OCI-LY7 (cell line): ENCODE measurements at regions not wholly inside any gene's neighbourhood (a gene's known extent, or its start where the extent isn't known, plus 50 kb on each side); places are given as distances from the start of the nearest gene placed in this dataset.

Experiments
- BruUV-seq: library from RNA; stranded (reverse); fragments of 400-500 nt; replicated peaks from 2 replicates; lab custom pipeline; 2021; lab: Mats Ljungman, UMichigan
- CTCF ChIA-PET: fragments of 300-600 bp; sonication (Branson Sonifier 250); formaldehyde crosslinking; loops from one replicate; lab custom pipeline; 2022; ENCODE audit warnings: antibody characterized with exemption; ENCODE audit not compliant: unreplicated experiment; lab: Charles Lee
- POLR2A ChIA-PET: fragments of 300-600 bp; sonication (Branson Sonifier 250); formaldehyde crosslinking; loops from one replicate; lab custom pipeline; 2022; ENCODE audit warnings: antibody characterized with exemption; lab: Charles Lee
- DNase-seq: peaks from one replicate; pipeline ENCODE4 v3.0.0-alpha.2; 2015; ENCODE audit warnings: low spot score
- H2AFZ ChIP-seq: fragments of 200-600 bp; sonication (generic), shearing (Covaris generic); 2 replicates; pipeline ENCODE4 v1.6.1; 2014; ENCODE audit warnings: mild to moderate bottlenecking, antibody characterized with exemption, low read length, moderate library complexity
- H3K27ac ChIP-seq: fragments of 200-600 bp; sonication (generic); 2 replicates; pipeline ENCODE4 v1.5.1; 2014; ENCODE audit warnings: mixed run types, low read depth, mild to moderate bottlenecking, moderate library complexity, low read length, inconsistent platforms; ENCODE audit not compliant: poor library complexity, severe bottlenecking
- H3K36me3 ChIP-seq: fragments of 200-600 bp; sonication (generic); 2 replicates; pipeline ENCODE4 v1.6.1; 2014; ENCODE audit warnings: mild to moderate bottlenecking, antibody characterized with exemption, low read length, moderate library complexity, mixed read lengths; ENCODE audit not compliant: insufficient read depth
- H3K4me1 ChIP-seq: fragments of 200-600 bp; sonication (generic); 2 replicates; pipeline ENCODE4 v1.5.1; 2014; ENCODE audit warnings: mild to moderate bottlenecking, low read length; ENCODE audit not compliant: insufficient read depth, poor library complexity, severe bottlenecking
- H3K4me2 ChIP-seq: fragments of 200-600 bp; sonication (generic); 2 replicates; pipeline ENCODE4 v1.6.1; 2014; ENCODE audit warnings: mild to moderate bottlenecking, low read length
- H3K4me3 ChIP-seq: fragments of 200-600 bp; sonication (generic); 2 replicates; pipeline ENCODE4 v1.5.1; 2014; ENCODE audit warnings: mild to moderate bottlenecking, low read depth, low read length; ENCODE audit not compliant: poor library complexity, severe bottlenecking
- H3K79me2 ChIP-seq: fragments of 200-600 bp; sonication (generic); 2 replicates; pipeline ENCODE4 v1.6.1; 2016; ENCODE audit warnings: low read depth, mild to moderate bottlenecking, low read length, moderate library complexity, mixed read lengths; ENCODE audit not compliant: insufficient read depth
- H3K9me2 ChIP-seq: fragments of 200-600 bp; sonication (generic); 2 replicates; pipeline ENCODE4 v1.6.1; 2016; ENCODE audit warnings: mild to moderate bottlenecking, low read length, mixed read lengths; ENCODE audit not compliant: insufficient read depth
- H3K9me3 ChIP-seq: fragments of 200-600 bp; sonication (generic); 2 replicates; pipeline ENCODE4 v1.6.1; 2014; ENCODE audit warnings: mild to moderate bottlenecking, mixed run types, low read length, mixed read lengths
- H4K20me1 ChIP-seq: fragments of 200-600 bp; sonication (generic); 2 replicates; pipeline ENCODE4 v1.6.1; 2014; ENCODE audit warnings: mild to moderate bottlenecking, antibody characterized with exemption, low read length, moderate library complexity, mixed read lengths; ENCODE audit not compliant: insufficient read depth
- CTCF ChIP-seq: fragments of 200-600 bp; sonication (generic); conservative IDR thresholded peaks from 2 replicates; pipeline ENCODE4 v1.5.1; 2014; ENCODE audit warnings: mild to moderate bottlenecking, antibody characterized with exemption, low read length, moderate library complexity, mixed read lengths
- EZH2phosphoT487 ChIP-seq: fragments of 200-600 bp; sonication (generic); IDR thresholded peaks from 2 replicates; pipeline ENCODE4 v1.6.1; 2018; ENCODE audit warnings: low read depth, borderline replicate concordance, mild to moderate bottlenecking, mixed run types, antibody characterized with exemption, low read length, moderate library complexity, mixed read lengths
- intact Hi-C: fragments of 100-400 bp; cut with micrococcal nuclease; formaldehyde crosslinking; loops from one replicate; pipeline ENCODE4 v1.10.0; 2022; ENCODE audit not compliant: unreplicated experiment

- H3K4me2 ChIP-seq = no peak overlapping the region
- DNase-seq = no peak
- no peak overlapping the region for H3K27ac ChIP-seq
- no peaks in the 10 kb centered on the region for H3K4me1 ChIP-seq
- no peak overlapping the region for H3K4me3 ChIP-seq
- POLR2A ChIA-PET = no interaction called here
- no peaks in the 10 kb centered on the region for H3K9me2 ChIP-seq
- no peak for TF ChIP-seq CTCF
- no peak for TF ChIP-seq EZH2phosphoT487
- H4K20me1 ChIP-seq = no peaks in the 10 kb centered on the region
- H2AFZ ChIP-seq = no peak overlapping the region
- BruUV-seq = no TSS peak
- intact Hi-C loops = no loop called here
- H3K9me3 ChIP-seq = no peaks in the 10 kb centered on the region
- no peaks in the 10 kb centered on the region for H3K36me3 ChIP-seq
- H3K79me2 ChIP-seq = no peaks in the 10 kb centered on the region
- CTCF ChIA-PET = no interaction called here
Measured at GRCh38 chr6:90660931-90661330, 74.1 kb upstream of the MAP3K7 start.

DNA sequence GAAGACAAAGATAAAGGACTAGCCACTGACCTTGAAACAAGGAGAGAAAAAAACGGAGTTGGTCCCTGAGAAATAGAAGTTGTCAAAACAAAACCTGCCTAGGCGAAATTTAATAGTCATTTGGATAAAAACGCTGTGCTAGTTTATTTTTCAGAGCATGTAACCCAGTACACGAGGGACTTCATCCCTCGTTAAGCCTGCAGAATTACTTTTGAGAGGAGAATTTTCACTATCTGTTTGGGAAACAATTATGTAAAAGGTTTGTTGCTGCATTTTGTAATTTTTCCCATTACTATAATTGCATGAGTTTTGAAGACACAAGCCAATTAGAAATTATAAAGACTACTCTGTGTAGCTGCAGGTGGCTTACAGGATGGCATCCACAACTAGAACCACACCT, 71.6 kb upstream of the MAP3K7 start:
- no peaks in the 10 kb centered on the region for H3K4me1 ChIP-seq
- H3K9me3 ChIP-seq = no peaks in the 10 kb centered on the region
- H3K4me2 ChIP-seq = no peak overlapping the region
- no TSS peak for BruUV-seq
- no peak overlapping the region for H3K4me3 ChIP-seq
- POLR2A ChIA-PET = no interaction called here
- TF ChIP-seq CTCF (no peak), EZH2phosphoT487 (no peak)
- intact Hi-C loops = no loop called here
- H3K36me3 ChIP-seq = no peaks in the 10 kb centered on the region
- H3K9me2 ChIP-seq = no peaks in the 10 kb centered on the region
- CTCF ChIA-PET = no interaction called here
- H3K27ac ChIP-seq = no peak overlapping the region
- H4K20me1 ChIP-seq = no peaks in the 10 kb centered on the region
- no peak for DNase-seq
- no peaks in the 10 kb centered on the region for H3K79me2 ChIP-seq
- H2AFZ ChIP-seq = no peak overlapping the region

- no peak overlapping the region for H3K4me2 ChIP-seq
- POLR2A ChIA-PET = interaction anchor here (0.6 to 1.2 kb wide), 3 partner anchors 11 to 13 kb away, joined by 3 to 6 read pairs (median 4); no protein-coding TSS in a partner anchor
- BruUV-seq = no TSS peak
- no peaks in the 10 kb centered on the region for H3K4me1 ChIP-seq
- no peak for TF ChIP-seq EZH2phosphoT487
- TF ChIP-seq CTCF = no peak
- H3K9me3 ChIP-seq = no peaks in the 10 kb centered on the region
- no peak overlapping the region for H3K4me3 ChIP-seq
- H2AFZ ChIP-seq = no peak overlapping the region
- no peak for DNase-seq
- H3K36me3 ChIP-seq = no peaks in the 10 kb centered on the region
- H3K79me2 ChIP-seq = no peaks in the 10 kb centered on the region
- H4K20me1 ChIP-seq = no peaks in the 10 kb centered on the region
- CTCF ChIA-PET = no interaction called here
- no peak overlapping the region for H3K27ac ChIP-seq
- intact Hi-C loops = no loop called here
- H3K9me2 ChIP-seq = no peaks in the 10 kb centered on the region
Measured at GRCh38 chr6:90656325-90656724, 69.5 kb upstream of the MAP3K7 start.
